Ishikawa (cell line): ENCODE measurements at regions not wholly inside any gene's neighbourhood (a gene's known extent, or its start where the extent isn't known, plus 50 kb on each side); places are given as distances from the start of the nearest gene placed in this dataset.

Experiments
- CEBPB ChIP-seq: IDR thresholded peaks from 2 replicates; pipeline ENCODE4 v1.6.1; 2012
- CREB1 ChIP-seq: IDR thresholded peaks from 2 replicates; pipeline ENCODE4 v1.6.1; 2012; ENCODE audit warnings: low read depth
- EGR1 ChIP-seq: IDR thresholded peaks from 2 replicates; pipeline ENCODE4 v1.6.1; 2012
- EP300 ChIP-seq: IDR thresholded peaks from 2 replicates; pipeline ENCODE4 v1.6.1; 2012; ENCODE audit warnings: borderline replicate concordance
- FOXM1 ChIP-seq: IDR thresholded peaks from 2 replicates; pipeline ENCODE4 v1.6.1; 2012; ENCODE audit warnings: low read depth, borderline replicate concordance
- MAX ChIP-seq: IDR thresholded peaks from 2 replicates; pipeline ENCODE4 v1.6.1; 2012
- NFIC ChIP-seq: IDR thresholded peaks from 2 replicates; pipeline ENCODE4 v1.6.1; 2012
- RAD21 ChIP-seq: IDR thresholded peaks from 2 replicates; pipeline ENCODE4 v1.6.1; 2012; ENCODE audit warnings: low read depth
- REST ChIP-seq: IDR thresholded peaks from 2 replicates; pipeline ENCODE4 v1.6.1; 2012; ENCODE audit warnings: low read depth, mild to moderate bottlenecking
- TAF1 ChIP-seq: IDR thresholded peaks from 2 replicates; pipeline ENCODE4 v1.6.1; 2012; ENCODE audit warnings: low read depth, mild to moderate bottlenecking
- TCF12 ChIP-seq: IDR thresholded peaks from 2 replicates; pipeline ENCODE4 v1.6.1; 2012; ENCODE audit warnings: low read depth
- TEAD4 ChIP-seq: IDR thresholded peaks from 2 replicates; pipeline ENCODE4 v1.6.1; 2012
- USF1 ChIP-seq: IDR thresholded peaks from 2 replicates; pipeline ENCODE4 v1.6.1; 2012
- YY1 ChIP-seq: IDR thresholded peaks from 2 replicates; pipeline ENCODE4 v1.6.1; 2012; ENCODE audit warnings: low read depth
- ZBTB7A ChIP-seq: IDR thresholded peaks from 2 replicates; pipeline ENCODE4 v1.6.1; 2012; ENCODE audit warnings: low read depth

- TF ChIP-seq ZBTB7A (no peak), TCF12 (no peak), MAX (no peak), USF1 (no peak), FOXM1 (no peak), RAD21 (no peak), EGR1 (no peak), CEBPB (no peak), EP300 (no peak), YY1 (no peak), NFIC (no peak), REST (no peak), CREB1 (no peak), TAF1 (no peak), TEAD4 (no peak)
These were observed 123.3 kb upstream of the CDH4 start for GRCh38 chr20:61128701-61129269.

GRCh38 chr20:61129311-61129710, 122.8 kb upstream of the CDH4 start:
- TF ChIP-seq MAX (no peak), RAD21 (no peak), TCF12 (no peak), EGR1 (no peak), CREB1 (no peak), YY1 (no peak), TEAD4 (no peak), CEBPB (no peak), ZBTB7A (no peak), TAF1 (no peak)

GRCh38 chr20:61130156-61130555, 121.9 kb upstream of the CDH4 start:
- TF ChIP-seq ZBTB7A (no peak), CREB1 (no peak)

GRCh38 chr20:61131944-61132343, 120.1 kb upstream of the CDH4 start:
- no peak for TF ChIP-seq EGR1
- no peak for TF ChIP-seq ZBTB7A
- no peak for TF ChIP-seq TAF1
- TF ChIP-seq CREB1: no peak
- no peak for TF ChIP-seq EP300
- no peak for TF ChIP-seq YY1
- TF ChIP-seq USF1: no peak
- TF ChIP-seq REST: no peak
- no peak for TF ChIP-seq TEAD4
- TF ChIP-seq MAX: no peak
- no peak for TF ChIP-seq RAD21
- no peak for TF ChIP-seq CEBPB
- no peak for TF ChIP-seq FOXM1
- TF ChIP-seq TCF12: no peak
- no peak for TF ChIP-seq NFIC

- no peak for TF ChIP-seq FOXM1
- no peak for TF ChIP-seq RAD21
- TF ChIP-seq USF1: no peak
- TF ChIP-seq YY1: no peak
- no peak for TF ChIP-seq ZBTB7A
- no peak for TF ChIP-seq CEBPB
- no peak for TF ChIP-seq TCF12
- TF ChIP-seq NFIC: no peak
- no peak for TF ChIP-seq EP300
- no peak for TF ChIP-seq TAF1
- no peak for TF ChIP-seq MAX
- TF ChIP-seq TEAD4: no peak
- TF ChIP-seq CREB1: no peak
These were observed 118.5 kb upstream of the CDH4 start for GRCh38 chr20:61133611-61134010.
